HG03565 (cell line): ENCODE measurements at regions not wholly inside any gene's neighbourhood (a gene's known extent, or its start where the extent isn't known, plus 50 kb on each side); places are given as distances from the start of the nearest gene placed in this dataset.
"Not testable (repeated sequence)": the region's sequence is repeated elsewhere in the genome, so short reads cannot be mapped to it uniquely, and the experiment has no call there.

Source experiments
- ATAC-seq: cut with Tn5 transposase; IDR thresholded peaks from one replicate; pipeline ENCODE4 v1.9.1; 2021; ENCODE audit warnings: mild to moderate bottlenecking, moderate library complexity; ENCODE audit not compliant: unreplicated experiment

DNA sequence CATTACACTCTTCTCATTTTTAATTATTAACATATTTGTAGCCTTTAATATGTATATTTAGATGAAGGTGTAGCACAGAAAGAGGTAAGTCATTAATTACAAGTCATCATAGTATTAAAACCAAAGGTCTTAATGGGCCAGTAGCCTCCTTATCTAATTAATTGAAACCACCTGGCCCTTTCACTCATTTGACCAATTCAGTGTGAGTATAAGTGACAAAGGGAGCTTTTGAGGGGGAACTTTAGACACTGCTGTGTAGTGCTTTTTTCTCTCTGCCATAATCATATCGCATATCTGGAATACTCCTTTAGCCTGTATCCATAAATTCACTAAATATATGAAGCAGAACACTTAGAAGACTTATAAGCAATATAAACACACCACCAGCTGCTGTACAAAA lies 562.9 kb upstream of the POT1 start:
- ATAC-seq, result no peak

- ATAC-seq, result no peak
Measured at GRCh38 chr7:125491137-125491536, 561.5 kb upstream of the POT1 start.

GRCh38 chr7:125490167-125490566 lies 560.5 kb upstream of the POT1 start:
- ATAC-seq, result no peak

GRCh38 chr7:125485223-125485622 lies 555.6 kb upstream of the POT1 start:
- ATAC-seq, result no peak

- ATAC-seq, result no peak
Measured at GRCh38 chr7:125484755-125485154, 555.1 kb upstream of the POT1 start.

DNA sequence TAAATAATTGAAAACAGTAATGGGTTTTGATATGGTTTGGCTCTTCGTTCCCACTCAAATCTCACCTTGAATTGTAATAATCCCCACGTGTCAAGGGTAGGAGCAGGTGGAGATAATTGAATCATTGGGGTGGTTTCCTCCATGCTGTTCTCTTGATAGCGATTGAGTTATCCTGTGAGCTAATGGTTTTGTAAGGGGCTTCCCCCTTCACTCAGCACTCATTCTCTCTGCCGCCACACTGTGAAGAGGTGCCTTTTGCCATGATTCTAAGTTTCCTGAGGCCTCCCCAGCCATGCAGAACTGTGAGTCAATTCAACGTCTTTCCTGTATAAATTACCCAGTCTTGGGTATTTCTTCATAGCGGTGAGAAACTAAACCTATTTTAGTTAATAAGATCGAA lies 551.7 kb upstream of the POT1 start:
- ATAC-seq, result no peak

DNA sequence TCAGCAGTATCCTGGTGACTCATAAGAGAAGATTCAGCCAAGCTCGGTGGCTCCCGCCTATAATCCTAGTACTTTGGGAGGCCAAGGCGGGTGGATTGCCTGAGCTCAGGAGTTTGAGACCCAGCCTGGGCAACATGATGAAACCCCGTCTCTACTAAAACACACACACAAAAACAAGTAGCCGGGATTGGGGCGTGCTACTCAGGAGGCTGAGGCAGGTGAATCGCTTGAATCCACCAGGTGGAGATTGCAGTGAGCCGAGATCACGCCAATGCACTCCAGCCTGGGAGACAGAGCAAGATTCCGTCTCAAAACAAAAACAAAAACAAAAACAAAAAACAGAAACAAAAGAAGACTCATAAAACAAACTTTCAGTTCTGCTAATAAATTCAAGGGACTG lies 551.1 kb upstream of the POT1 start:
- ATAC-seq, result no peak

GRCh38 chr7:125468855-125469174 lies 539.2 kb upstream of the POT1 start:
- ATAC-seq, result no peak

GRCh38 chr7:125467996-125468854 lies 538.6 kb upstream of the POT1 start:
- no peak for ATAC-seq

DNA sequence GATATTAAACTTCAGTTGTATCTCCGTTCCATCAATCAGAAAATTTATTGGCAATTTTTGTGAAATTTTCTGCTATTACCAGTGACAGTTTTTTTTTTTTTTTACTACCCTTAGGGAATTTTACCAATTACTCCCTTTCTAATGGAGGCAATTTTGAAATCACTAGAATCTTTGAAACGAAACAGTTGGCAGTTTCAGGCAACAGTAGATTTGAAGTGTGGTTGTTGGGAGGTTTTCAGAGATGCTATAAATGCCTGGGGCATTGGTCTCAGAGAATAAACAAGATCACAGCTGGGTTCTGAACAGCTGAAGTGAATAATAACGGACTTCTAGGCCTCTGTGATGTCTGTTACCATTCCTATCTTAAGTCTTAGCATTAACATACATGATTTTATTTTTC lies 535.9 kb upstream of the POT1 start:
- no peak for ATAC-seq

DNA sequence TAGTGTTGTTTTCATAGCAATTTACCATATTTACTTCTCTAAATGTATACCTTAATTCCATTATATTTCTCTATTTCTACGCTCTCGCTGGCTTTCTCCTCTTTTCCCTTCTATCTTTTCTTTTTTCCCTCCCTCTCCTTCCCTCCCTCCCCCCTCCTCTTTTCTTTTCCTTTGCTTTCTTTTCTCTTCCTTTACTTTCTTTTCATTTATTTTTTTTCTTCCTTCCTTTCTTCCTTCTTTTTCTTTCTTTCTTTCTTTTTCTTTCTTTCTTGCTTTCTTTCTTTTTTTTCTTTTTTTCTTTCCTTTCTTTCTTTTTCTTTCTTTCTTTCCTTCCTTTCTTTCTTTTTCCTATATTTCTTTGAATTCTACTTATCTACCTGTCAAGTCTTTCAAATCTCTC lies 533.0 kb upstream of the POT1 start:
- no peak for ATAC-seq

DNA sequence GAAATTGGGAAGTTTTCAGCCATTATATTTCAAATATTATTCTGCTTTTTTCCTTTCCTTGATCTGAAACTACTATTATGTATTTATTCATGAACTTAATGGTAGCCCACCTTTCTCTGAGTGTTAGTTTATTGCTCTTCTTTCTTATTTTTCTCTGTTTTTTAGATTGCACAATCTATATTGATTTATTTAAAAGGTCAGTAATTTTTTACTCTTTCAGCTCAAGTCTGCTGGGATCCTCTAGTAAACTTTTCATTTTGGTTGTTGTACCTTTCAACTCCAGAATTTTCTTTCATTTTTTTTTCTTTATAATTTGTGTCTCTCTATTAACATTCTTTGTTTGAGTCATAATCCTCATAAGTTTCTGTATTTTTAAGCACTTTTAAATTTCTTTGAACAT lies 529.4 kb upstream of the POT1 start:
- no peak for ATAC-seq

DNA sequence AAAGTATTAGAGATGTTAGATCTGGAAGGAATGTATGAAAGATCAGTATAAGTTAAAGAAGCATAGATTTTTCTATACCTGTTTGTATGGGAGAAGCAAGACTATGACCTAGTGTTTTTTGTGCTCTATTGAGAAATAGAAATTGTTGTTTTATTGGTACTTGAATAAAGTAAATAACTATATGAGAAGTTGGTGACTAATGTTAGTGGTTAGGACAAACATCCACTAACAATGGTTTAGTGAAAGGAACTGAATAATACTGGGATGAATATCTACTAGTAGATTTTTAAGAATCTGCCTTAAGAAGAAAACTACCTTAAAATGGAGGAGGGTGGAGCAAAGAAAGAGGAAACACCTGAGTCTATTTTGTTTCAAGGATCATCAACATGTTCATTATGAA lies 521.1 kb upstream of the POT1 start:
- no peak for ATAC-seq

- ATAC-seq, result no peak
Measured at GRCh38 chr7:125445836-125446235, 516.2 kb upstream of the POT1 start.

DNA sequence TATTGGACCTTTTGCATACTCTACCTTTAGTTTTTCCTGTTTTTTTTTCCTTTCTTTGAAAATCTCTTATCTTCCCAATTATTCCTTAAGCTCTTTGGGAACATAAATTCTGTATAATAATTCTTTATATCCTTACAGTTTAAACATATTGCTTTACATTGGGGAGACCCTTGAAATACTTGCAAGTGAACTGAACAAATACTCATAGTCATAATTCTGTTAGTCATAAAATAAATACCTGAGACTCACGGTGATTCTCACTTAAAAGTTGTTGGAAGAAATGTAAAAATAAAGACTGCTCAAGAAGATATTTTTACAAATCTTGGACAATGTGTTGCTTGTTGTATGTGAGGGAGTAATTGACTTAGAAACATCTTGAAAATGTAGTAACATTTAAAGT lies 515.2 kb upstream of the POT1 start:
- ATAC-seq, result no peak

DNA sequence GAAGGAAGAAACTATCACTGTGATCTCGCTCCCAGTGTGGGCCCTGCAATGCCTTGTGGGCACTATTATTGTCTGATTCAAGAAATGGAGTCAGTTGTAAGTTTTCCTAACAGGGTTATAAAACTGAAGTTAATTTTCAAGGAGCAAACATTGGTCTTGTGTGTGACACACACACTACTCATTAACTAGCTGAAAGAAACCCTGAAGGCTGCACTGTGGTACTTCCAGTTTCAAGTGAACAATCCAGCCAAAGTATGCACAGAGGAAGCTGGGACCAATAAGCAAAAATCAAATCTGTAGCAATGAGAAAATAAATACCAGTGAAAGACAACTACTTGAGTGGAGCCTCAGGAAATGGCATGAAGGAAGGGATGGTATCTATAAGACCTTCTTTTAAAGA lies 506.6 kb upstream of the POT1 start:
- ATAC-seq, result no peak

DNA sequence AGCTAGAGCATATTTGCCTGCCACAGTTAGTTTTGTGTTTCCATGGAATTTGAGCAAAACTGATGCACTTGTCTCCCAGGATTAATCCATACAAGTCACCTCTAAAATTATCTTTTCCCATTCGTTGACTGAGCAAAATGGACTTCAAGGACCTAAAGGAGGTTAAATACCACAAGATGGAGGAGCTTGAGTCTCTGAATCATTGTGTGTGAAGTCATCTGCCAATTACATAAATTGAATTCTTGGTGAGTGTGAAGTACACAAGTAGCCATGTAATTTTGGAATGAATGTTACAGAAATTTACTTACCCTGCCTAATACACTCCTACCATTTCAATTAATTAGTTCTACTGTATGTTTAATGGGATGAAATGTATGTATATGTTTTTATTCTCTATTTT lies 501.7 kb upstream of the POT1 start:
- no peak for ATAC-seq

DNA sequence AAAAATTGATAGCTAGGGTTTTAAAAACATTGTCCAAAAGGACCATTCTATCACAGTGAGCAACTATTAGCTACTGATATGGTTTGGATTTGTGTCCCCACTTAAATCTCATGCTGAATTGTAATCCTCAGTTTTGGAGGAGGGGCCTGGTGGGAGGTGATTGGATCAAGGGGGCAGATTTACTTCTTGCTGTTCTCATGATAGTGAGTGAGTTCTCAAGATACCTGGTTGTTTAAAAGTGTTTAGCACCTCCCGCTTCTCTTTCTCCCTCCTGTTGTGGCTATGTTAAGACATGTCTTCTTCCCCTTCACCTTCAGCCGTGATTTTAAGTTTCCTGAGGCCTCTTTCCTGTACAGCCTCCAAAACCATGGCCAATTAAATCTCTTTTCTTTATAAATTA lies 500.4 kb upstream of the POT1 start:
- ATAC-seq, result no peak

DNA sequence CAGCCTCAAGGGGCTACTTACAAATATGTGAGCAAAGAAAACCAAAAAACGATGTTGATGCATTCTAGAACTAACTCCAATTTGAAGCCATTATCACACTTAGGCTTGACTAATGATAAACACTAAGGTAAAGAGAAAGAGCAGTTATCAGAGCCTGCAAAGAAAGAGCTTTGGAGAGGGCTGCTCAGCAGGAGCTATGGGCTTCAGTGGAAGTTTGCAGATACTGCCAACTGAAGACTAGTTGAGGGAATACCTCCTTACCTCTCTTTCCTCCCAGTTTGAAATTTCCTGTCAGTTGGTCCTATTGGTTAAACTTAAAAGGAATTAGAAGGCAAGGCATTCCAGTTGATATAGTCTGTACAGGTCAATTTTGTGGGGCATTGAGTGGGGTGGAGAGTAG lies 498.1 kb upstream of the POT1 start:
- ATAC-seq, result no peak

- ATAC-seq, result no peak
Measured at GRCh38 chr7:125425506-125425905, 495.9 kb upstream of the POT1 start.

DNA sequence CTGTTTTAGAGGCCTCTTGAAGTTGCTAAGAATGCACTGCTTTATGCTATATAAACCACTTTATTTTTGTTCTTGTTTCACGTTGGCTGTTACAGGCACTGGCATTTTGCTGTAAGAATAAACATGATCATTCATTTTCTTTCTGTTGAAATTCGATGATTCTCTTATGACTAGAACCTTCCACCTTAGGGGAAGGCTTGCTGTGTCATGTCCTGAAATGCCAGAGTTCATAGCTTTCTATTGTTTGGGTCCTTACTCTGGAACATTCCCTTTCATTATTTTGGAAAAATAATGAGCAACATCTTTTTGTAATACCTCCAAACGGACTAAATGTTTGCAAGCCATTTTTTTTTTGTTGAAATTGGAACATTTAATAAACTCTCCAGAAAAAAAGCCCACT lies 495.1 kb upstream of the POT1 start:
- no peak for ATAC-seq

- ATAC-seq, result peak; percentile 78
Measured at GRCh38 chr7:125423458-125424155, 494.0 kb upstream of the POT1 start.

- ATAC-seq, result not testable (repeated sequence)
Measured at GRCh38 chr7:125421407-125421806, 491.8 kb upstream of the POT1 start.
